Mesenteric fat pad (tissue), 1 donor: ENCODE measurements at regions not wholly inside any gene's neighbourhood (a gene's known extent, or its start where the extent isn't known, plus 50 kb on each side); places are given as distances from the start of the nearest gene placed in this dataset.

Experiments used
- DNase-seq: peaks from one replicate; pipeline ENCODE4 v3.0.0-alpha.2; 2020; ENCODE audit warnings: low spot score
- donor health status: DM: yes; HTN: yes; CAD: no.

- DNase-seq: no peak
Observed at GRCh38 chr3:81985996-81986723, 224.7 kb upstream of the GBE1 start.

DNA sequence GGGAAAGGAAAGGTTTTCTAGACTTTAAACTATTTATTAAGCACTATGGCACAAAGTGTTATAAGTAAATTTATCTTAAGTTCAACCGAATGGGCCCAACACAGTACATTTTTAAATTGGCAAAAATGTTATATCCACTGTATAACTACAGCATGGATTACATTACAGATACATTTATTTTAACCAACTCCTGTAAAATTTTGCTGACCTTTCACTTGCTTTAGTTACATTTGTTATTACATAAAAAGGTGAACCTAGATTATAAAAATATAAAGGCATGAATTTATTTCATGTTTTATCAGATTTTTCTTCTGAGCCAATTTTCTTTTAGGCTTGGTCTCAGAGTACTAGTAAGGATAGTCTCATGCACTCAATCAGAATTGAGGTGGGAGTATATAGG lies 221.9 kb upstream of the GBE1 start:
- DNase-seq: no peak

DNA sequence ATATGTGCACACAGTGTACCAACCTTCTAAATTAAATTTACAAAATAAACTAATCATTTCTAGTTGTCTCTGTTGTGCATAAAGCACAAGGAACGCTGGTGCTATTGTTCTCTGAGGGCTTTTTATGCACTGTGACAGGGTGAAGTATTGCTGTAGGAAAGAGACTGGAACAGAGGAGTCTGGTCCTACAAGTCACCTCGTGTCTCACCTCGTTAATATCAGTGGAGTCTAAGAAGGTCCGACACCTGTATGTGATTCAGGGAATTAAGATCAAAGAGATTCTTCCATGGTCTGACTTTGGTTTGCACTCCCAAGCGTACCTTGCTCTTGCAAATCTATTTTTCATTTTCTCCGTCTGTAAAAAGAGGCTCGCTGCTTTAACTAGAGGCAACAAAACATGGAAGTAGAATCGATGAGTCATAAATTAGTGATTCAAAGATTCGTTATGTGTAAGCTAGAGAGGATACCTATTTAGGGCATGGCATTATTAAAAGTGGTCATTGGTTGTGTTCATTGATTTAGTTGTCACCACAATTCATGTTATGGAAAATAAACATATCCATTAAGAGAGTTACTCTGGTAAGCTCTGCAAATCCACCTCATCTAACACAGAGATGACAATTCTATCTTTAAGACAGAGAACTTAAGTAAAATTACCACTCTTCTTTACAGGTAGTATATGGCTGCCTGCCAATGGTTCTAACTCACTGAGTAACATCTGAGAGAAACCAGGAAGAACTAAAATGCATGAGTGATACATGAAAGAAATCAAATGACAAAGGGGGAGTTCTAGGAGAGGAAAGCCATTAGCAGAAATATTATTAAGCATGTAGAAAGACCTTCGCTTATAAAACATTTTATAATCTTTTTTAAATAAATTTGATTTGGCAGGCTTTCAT lies 219.4 kb upstream of the GBE1 start:
- DNase-seq: no peak

DNA sequence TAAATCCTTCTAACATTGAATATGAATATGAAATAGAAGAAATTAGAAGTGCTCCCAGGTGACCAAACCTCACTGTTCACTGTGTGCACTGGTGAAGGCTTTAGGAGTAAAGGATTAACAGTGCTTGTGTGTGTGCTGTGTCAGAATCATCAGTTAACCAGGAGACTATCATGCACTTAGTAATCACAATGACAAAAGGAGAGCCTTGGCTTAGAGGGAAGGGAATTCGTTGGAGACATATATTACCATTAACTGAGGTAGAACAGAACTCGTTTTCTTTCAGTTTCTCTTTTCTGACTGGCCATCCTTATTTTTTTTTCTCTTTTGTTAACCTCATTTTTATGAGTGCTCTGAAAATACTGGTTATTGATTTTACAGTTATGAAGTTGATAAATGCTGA lies 213.3 kb upstream of the GBE1 start:
- no peak for DNase-seq

DNA sequence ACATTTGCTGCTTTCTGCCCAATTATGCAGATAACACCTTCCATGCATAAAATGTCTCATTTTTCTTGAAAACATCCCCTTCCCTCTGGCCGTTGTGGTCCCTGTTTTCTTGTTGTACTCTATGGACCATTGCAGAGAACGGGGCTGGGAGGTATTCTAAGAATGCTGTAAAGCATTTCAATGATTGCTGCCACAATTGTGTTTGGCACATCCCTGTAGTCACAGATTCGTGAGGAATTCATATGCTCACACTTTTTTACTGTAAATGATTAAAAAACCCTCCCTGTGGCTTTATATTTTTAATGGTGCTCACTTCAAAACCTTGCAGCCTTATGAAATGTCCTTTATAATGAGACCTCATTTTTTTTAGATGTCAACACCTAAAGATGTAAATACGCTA lies 207.2 kb upstream of the GBE1 start:
- no peak for DNase-seq

GRCh38 chr3:81967393-81967792 lies 205.9 kb upstream of the GBE1 start:
- no peak for DNase-seq

GRCh38 chr3:81965696-81966095 lies 204.3 kb upstream of the GBE1 start:
- DNase-seq: no peak

GRCh38 chr3:81962396-81962795 lies 201.0 kb upstream of the GBE1 start:
- DNase-seq: no peak

DNA sequence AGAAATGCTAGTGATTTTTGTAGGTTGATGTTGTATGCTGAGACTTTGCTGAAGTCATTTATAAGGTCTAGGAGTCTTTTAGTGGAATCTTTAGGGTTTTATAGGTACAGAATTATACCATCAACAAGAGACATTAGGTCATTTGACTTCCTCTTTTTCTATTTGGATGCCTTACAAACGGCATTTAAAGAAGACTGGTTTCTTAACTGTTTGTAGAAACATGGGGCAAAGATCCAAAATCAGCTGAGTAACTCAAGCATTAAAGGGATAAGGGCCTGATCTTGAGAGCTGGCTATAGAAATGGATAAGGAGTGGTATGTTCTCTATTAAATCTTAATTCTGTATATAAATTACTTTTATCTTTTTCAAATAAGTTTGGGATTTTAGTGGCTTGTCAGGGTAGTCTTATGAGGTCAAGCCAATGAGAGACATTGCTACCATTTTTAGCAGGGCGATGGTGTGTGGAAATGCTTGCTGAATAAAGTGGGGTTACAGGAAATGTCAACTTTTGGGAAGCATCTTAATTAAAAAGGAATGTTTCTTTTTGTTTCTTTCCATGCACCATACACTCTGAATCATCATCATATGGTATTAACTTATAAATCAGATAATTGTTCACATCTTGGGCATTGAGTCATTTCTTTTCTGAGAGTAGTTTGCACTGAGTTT lies 197.7 kb upstream of the GBE1 start:
- no peak for DNase-seq

- DNase-seq: no peak
Observed at GRCh38 chr3:81955878-81956277, 194.4 kb upstream of the GBE1 start.

DNA sequence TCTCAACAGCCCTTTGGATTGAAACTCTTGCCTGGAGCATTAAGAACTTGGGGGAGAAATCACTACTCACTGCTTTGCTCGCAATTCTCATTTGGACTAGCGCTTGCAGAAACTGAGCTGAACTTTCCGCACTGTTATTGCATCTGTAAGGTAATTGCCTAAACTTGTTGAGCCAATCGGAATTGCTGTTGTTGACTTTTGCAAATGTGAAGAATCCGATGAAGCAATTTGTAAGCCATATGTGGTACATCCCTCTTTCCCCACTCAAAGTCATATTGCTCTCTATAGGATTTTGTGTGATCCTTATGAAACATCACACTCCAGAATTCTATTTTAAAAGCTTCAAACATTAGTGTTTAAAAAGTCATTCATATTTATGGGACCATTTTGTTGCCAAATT lies 191.7 kb upstream of the GBE1 start:
- DNase-seq: no peak

GRCh38 chr3:81952141-81952540 lies 190.7 kb upstream of the GBE1 start:
- no peak for DNase-seq

- DNase-seq: no peak
Observed at GRCh38 chr3:81951636-81952035, 190.2 kb upstream of the GBE1 start.

- DNase-seq: no peak
Observed at GRCh38 chr3:81951106-81951505, 189.7 kb upstream of the GBE1 start.

DNA sequence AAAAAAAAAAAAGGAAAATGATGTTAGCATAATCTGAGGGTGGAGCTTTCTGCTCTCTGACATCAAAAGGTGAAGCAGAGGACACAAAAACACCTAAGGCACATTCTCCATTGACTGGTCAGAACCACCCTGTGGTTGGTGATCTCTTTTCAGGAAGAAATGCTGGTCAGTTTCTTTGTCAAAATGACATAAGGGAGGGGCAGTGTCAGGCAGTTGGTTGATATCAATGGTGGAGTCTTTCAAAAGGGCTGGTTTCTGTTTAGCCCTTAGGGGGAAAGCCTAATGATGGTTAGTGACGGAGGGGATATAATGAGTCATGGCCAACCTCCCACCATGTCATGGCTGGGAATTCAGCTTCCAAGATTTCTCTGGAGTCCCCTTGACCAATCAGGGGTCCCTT lies 185.9 kb upstream of the GBE1 start:
- DNase-seq: no peak

DNA sequence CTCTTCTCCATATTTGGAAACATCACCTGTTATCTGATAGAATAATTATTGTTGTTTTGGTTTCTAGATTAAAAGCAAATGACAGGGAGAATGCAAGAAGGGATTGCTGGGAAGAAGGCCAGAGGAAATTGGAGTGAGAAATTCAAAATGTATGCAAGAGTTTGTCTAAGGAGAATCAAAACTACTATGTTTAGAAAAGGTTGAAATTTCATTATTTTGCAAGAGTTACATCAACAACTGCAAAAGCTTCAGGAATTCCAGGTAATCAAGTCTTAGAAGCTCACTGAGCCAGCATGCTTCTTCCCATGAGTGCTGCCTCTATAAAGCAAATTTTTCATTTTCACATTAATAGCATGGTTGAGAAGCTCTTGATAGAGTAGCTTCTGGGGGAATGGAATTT lies 177.2 kb upstream of the GBE1 start:
- no peak for DNase-seq

DNA sequence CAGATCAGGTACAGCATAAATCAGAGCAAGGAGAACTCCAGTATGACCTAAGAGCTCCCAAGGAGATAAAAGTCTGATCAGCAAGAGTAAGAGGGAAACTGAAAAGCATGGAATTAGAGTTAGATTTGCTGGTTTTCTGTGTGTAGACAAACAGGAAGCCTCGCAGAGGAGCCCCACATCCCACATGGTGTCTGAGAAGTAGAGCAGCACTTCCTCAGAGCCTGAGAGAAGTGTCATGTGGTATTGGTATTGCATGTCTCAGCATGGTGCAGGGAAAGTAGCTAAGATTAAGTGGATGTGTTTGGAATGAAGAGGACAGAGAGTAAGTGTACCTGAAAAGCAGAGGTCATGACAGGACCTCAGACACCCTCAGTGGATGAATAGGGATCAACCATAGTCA lies 175.4 kb upstream of the GBE1 start:
- no peak for DNase-seq

GRCh38 chr3:81932681-81933080 lies 171.2 kb upstream of the GBE1 start:
- no peak for DNase-seq

- no peak for DNase-seq
Observed at GRCh38 chr3:81931265-81932251, 170.1 kb upstream of the GBE1 start.

GRCh38 chr3:81929697-81930096 lies 168.3 kb upstream of the GBE1 start:
- DNase-seq: no peak

GRCh38 chr3:81927811-81928210 lies 166.4 kb upstream of the GBE1 start:
- DNase-seq: no peak
